HG03432 (cell line): ENCODE measurements at regions not wholly inside any gene's neighbourhood (a gene's known extent, or its start where the extent isn't known, plus 50 kb on each side); places are given as distances from the start of the nearest gene placed in this dataset.

Experiments
- ATAC-seq: cut with Tn5 transposase; IDR thresholded peaks from one replicate; pipeline ENCODE4 v1.9.1; 2021; ENCODE audit warnings: mild to moderate bottlenecking, moderate library complexity; ENCODE audit not compliant: unreplicated experiment

DNA sequence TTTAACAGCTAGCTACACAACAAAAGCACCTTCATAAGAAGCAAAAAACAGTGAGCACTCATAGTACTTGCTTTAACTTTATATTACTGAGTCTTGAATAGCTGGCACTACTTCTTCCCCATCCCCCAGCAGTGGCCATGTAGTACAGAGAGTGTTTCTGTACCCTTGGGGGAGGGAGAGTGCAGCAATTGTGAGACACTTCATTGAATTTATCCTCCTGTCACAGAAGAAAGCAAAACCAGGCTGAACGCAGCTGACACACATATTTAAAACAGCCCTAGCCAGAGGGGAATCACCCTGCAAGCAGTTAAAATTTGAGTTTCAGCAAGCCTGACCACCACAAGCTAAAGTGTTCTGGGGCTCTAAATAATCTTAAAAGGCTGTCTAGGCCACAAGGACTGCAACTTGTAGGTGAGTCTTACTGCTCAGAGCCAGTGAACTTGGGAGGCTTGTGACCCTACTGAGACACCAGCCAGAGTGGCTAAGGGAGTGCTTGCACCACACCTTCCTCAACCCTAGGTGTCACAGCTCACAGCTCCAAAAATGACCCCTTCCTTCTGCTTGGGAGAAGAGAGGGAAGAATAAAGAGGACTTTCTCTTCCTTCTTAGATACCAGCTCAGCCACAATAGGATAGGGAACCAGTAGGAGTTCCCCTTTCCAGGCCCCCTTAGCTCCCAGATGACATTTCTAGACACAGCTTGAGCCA lies 97.7 kb upstream of the MEOX2 start:
- no peak for ATAC-seq

DNA sequence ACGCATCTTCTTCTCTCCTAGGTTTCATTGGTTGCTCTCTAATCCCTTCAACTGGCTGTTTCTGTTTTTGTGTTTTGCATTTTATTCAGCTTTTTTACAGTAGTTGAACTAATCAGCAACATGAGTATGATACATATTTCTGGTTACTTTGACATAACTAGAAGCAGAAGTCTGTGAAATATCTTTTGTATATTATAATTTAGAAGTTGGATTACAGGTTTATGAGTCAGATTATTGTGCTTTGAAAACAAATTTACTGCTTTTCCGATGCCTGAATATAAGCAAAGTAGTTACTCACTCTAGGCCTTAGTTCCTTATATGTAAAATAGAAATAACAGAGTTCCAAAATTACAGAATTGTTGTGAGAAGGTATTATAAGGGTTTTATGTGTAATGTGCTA lies 96.2 kb upstream of the MEOX2 start:
- ATAC-seq: no peak

DNA sequence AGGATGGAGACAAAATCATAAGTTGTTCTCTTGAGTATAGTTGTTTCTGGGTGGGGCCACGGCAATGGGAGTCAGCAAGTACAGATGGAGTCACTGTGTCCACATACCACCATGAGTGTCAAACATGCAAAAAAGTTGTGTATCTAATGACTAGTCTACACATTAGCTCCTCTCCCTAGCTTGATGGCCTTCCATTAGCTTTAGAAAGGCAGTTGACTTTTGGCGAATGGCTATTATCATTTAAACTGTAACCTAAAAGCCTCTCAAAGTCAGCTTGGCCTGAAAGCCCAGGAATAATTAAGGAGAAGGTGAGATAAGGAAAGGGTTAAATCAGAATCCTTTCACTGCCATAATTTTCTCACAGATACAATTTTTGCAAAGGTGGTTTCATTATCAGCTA lies 95.5 kb upstream of the MEOX2 start:
- ATAC-seq: no peak

DNA sequence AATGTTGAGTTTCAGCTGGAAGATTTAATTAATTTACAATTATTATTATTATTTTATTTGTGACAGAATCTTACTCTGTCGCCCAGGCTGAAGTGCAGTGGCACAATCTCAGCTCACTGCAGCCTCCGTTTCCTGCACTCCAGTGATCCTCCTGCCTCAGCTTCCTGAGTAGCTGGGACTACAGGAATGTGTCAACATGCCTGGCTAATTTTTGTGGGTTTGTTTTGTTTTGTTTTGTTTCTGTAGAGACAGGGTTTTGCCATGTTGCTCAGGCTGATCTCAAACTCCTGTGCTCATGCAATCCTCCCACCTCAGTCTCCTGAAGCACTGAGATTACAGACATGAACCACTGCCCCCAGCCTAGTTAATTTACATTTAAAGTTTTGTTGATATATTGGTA lies 93.8 kb upstream of the MEOX2 start:
- ATAC-seq: no peak

GRCh38 chr7:15778191-15778590 lies 91.7 kb upstream of the MEOX2 start:
- ATAC-seq: no peak

GRCh38 chr7:15765753-15766152 lies 79.3 kb upstream of the MEOX2 start:
- no peak for ATAC-seq

DNA sequence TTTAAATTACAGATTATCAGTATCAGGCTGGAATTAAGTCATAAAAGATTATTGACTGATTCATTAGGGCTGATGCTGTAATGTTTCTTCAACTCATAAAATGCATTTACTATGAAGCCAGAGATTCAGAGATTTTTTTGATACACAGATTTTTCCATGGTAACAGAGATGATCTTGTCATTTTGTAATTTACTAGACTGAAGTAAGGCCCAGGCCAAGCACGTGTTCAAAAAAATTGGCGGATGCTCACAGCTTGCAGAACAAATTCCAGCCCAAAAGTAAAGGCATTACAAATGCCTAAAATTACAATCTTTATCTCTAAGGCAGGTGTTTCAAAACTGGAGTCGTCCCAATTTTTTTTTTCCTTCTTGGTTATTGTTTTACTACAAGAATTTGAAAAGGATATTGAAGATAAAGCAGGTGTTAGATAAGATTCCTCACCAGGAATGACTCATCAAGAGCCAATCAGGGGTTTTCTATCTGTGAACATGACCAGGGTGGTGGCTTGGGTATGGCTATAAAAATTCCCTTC lies 78.4 kb upstream of the MEOX2 start:
- ATAC-seq: no peak

DNA sequence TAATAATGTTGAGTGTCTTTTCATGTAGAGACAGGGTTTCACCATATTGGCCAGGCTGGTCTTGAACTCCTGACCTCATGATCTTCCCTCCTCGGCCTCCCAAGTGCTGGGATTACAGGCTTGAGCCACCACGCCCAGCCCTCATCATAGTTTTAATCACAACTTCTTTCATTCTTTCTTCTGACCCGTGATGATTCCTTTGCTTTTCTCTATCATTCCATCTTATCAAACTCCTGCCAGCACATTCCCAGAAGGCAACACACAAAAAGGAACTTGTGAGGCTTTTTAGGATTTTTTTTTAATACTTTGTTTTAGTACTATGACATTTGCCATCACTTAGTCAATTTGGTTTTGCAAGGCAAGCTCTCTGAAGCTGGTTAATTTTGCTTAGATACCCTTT lies 77.5 kb upstream of the MEOX2 start:
- no peak for ATAC-seq

DNA sequence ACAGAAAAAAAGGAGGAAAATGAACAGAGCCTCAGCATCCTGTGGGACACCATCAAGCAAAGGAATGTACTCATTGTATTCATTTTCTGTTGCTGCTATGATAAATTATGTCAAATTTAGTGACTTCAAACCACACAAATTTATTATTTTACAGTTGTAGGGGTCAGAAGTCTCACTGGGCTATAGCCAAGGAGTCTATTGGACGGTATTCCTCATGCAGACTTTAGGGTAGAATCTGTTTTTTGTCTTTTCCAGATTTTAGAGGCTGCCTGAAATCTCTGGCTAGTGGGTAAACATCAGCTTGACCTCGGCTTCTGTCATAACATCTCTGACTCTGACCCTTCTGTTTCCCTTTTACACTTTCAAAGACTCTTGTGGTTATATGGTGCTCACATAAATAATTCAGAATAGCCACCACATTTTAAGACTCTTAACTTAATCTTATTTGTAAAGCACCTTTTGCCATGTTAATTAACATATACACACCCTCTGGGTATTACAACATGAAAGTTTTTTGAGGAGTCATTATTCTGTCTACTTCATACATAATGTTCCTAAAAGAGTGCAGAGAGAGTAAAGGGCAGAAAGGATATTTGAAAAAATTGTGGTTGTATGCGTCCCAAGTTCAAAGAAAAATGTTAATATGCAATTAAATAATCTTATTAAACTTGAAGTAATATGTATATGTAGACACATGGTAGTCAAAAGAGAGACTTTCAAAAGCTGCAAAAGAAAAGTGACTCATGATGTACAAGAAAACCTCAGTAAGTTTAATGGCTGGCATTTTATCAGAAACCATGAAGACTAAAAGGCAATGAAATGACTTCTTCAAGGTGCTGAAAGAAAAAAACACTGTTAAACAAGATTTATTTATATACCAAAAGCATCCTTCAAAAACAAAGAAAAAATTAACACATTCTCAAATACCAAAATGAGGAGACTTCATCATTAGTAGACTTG lies 70.8 kb upstream of the MEOX2 start:
- no peak for ATAC-seq

GRCh38 chr7:15755061-15755460 lies 68.6 kb upstream of the MEOX2 start:
- ATAC-seq: no peak

- no peak for ATAC-seq
These were observed 67.5 kb upstream of the MEOX2 start for GRCh38 chr7:15753887-15754579.

DNA sequence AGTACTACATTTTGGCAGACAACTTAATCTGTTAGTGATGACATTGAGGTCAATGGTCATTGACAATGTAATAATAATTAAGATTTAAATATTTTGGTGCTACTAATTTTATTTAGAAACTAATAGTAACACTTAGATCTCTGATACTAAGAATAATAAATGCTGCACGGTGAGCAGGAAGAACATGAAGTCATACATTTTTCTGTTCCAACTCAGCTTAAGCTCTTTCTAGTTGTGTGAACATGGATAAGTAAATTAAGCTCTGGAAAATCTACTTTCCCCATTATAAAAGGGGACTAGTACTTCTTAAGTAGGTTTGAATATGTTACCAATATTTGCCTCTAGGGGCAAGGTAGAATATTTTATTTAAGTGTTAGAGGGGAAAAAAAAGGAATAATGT lies 65.9 kb upstream of the MEOX2 start:
- ATAC-seq: no peak

DNA sequence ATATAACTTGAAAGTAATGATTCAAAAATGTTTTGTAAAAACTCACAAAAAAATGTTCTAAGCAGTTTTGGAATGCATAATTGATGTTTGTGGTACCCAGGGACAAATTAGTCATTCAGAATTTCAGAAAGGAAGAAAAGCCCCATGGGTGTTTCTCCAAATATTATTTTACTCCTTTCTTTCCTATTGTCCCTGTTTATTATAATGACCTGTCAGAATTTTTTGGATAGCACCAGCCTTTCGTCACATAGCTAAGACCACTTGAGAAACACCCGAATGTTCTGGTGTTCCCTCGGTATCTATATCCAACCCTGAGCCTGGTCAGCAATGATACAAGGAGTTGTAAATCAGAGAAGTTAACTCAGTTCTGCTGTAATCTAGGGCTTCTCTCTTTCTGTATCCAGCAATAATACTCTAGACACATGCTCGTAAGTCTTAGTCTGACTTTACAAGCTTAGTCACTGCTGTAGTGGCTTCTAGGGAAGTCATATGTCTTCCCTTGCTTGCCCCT lies 64.8 kb upstream of the MEOX2 start:
- no peak for ATAC-seq

GRCh38 chr7:15750727-15751126 lies 64.2 kb upstream of the MEOX2 start:
- ATAC-seq: no peak

DNA sequence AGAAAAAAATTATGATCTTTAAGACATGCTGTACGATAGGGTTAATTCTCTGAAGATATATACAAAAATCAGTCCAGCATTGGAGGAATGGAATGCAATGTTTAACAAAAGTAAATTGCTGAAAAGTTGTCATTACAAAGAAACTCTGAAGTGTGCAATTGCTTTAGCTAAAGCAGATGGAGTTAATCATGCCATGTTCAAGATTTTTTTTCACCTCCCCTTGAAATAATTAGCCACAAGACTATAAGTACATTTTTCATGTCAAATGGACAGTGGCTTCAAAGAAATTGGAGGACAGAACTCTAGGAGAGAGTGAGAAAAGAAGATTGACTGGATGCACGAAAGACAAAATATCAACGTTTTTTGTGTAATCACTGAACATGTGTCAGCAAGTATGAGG lies 63.1 kb upstream of the MEOX2 start:
- no peak for ATAC-seq

DNA sequence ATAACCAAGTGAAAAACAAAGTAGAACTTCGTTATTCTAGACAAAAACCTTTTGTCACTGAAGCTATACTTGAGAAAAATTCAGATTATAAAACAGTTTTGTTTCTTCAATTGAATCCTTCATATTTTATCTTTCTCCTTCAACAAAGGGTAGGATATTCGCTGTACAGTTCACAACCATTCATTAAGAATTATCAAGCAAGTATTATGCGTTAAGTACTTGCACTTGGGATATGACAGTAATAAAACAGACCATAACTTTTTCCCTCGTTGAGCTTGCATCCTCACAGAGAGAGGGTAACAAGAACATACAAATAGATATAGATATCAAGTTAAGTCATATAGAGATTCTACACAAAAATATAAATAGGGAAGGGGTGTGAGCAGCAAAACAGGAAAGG lies 61.2 kb upstream of the MEOX2 start:
- ATAC-seq: no peak

DNA sequence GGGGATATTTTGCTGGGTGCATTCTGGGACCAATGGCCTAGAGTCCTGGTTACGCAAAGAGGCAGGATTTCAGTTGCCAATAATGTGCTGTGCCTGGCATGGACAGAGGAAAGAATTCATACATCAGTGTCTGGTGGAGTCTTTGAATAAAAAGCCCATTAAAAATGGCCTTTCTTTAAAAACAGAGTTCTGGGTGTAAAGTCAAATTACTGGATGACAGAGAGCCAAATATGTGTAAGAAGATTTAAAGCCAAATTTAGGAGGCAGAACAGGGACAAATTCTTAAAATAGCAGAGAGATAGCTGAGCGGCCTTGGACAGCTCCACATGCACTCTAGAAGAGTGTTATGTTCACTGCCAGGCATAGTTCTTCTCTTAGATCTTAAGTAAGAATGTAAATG lies 60.8 kb upstream of the MEOX2 start:
- no peak for ATAC-seq

GRCh38 chr7:15743926-15744480 lies 57.5 kb upstream of the MEOX2 start:
- no peak for ATAC-seq

- no peak for ATAC-seq
These were observed 51.1 kb upstream of the MEOX2 start for GRCh38 chr7:15737601-15738000.
